Daoy (cell line): ENCODE measurements at regions not wholly inside any gene's neighbourhood (a gene's known extent, or its start where the extent isn't known, plus 50 kb on each side); places are given as distances from the start of the nearest gene placed in this dataset.

ENCODE experiments used
- DNase-seq: peaks from one replicate; pipeline ENCODE4 v3.0.0-alpha.2; 2015; ENCODE audit warnings: low read depth

- no peak for DNase-seq
Measured at GRCh38 chr6:93083337-93084230, 335.8 kb downstream of the EPHA7 start.

DNA sequence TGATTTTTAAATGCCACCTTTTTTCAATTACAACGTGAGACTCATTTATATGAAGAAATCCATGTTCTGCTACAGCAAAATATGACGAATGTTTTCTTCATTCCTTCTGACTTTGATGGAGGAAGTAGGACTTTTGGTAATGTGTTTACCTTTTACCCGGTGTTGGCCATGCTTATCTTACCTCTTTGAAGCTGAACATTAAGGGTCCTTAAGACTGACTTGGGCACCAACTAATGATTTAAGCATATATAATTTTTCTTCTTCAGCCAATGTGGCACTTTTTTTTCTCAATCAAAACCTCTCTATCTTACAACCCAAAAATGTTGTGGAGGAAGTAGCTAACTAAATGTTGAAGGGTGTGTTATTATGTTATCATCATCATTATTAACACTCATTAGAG is 337.5 kb downstream of the EPHA7 start:
- DNase-seq, result no peak

DNA sequence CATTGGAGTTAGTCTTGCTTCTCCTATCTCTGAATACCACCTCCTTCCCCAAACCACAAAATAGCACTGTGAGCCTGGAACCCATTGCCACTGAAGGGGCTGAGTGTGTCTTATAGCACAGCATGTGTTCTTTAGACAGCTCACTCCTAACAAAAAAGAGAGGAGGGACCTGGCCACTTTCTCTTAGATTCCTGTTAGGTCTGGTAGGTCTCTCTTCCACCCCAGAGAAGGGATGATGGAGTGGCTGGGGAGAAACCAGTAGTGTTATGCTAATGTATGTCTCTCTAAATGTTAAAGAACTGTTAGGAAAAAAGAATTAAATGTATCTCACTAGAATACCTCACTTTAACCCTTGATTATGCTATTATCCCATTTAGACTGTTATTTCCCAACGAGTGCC is 340.3 kb downstream of the EPHA7 start:
- no peak for DNase-seq

DNA sequence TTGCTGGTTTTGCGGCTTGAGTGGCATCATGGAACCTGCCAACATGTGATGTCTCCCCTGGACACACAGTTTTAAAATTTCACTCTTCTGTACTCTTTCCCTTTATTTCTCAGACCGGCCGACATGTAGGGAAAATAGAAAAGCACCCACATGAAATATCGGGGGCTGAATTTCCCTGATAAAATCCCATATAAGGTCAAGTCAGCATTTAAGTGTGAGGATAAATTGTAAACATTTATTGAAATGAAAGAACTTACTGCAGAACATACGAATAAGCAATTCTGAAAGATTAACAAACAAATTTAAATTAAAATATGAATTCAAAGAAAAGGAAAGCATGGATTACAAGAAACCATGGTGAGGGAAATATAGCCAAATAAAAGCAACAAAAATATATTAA is 345.5 kb downstream of the EPHA7 start:
- DNase-seq, result no peak

- DNase-seq, result no peak
Measured at GRCh38 chr6:93069856-93070255, 349.5 kb downstream of the EPHA7 start.

DNA sequence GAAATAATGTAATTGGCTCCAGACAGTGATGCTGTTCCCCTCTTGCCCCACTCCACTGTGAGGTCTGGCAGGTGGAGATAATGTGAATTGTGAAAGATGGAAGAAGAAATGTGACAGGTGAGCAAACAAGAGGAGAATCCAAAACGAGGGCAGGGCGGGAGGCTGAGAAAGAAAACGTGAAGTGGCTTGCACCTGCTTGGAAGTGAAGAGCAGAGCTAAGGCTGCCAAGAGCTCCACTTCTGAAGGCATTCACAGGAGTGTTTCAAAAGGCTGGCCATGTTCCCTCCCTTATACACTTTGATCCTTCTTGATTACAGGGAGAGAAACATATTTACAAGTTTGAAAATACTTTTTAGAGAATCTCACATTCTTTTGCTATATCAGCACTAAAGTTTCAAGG is 359.4 kb downstream of the EPHA7 start:
- no peak for DNase-seq

GRCh38 chr6:93057584-93057983 is 361.8 kb downstream of the EPHA7 start:
- no peak for DNase-seq

DNA sequence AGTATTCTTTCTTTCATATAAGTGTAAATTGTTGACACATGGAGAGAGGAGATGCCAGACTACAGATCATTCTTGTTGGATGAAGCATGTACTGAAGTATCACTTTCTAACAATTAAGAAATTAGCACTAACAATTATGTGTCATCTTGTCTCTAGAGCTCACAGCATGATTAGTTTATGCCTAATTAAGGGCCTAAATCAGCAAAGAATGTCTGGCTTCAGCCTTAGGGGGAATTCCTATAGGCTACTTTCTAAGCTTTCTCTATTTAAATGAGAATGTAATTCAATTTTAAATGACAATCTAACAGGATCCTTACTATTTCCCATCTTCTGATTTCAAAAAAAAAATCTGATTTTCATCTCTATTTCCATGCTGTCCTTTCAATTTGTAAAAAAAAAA is 371.0 kb downstream of the EPHA7 start:
- no peak for DNase-seq

DNA sequence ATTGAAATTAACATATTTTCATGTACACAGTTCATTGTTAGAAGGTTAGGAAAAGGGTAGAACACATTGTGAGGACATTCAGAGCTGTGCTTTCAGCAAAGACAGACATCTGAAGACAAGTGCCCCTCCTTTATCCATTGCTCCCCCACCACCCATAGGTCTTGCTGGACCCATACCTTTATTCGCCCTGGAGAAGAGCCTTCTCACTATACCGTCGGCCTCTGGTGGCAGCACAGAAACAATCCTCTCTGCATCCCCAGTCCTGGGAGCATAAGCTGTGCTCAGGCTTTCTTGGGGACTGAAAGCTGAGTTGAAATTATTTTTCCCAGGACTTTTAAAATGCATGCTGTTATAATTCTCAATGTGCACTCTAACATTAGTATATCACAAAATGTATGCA is 372.3 kb downstream of the EPHA7 start:
- no peak for DNase-seq

DNA sequence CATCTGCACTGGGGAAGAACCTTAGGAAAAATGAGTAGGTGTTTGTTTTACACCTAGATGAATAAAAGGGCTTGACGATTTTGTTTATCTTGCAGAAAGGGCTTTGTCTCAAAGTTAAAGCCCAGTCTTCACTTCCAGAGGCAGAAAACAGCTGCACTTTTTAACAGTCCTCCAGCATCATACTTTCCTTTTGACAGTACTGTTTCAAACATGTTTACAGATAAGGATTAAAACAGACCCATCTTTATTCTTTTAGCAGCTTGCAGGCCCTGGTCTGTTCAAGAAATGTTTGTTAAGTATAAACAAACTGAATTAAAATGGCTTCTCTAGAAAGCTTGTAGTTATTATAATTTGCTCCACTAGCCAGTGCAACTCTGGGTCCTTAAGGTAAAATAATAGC is 374.2 kb downstream of the EPHA7 start:
- no peak for DNase-seq

GRCh38 chr6:93040375-93040774 is 379.0 kb downstream of the EPHA7 start:
- peak; percentile 31 for DNase-seq

DNA sequence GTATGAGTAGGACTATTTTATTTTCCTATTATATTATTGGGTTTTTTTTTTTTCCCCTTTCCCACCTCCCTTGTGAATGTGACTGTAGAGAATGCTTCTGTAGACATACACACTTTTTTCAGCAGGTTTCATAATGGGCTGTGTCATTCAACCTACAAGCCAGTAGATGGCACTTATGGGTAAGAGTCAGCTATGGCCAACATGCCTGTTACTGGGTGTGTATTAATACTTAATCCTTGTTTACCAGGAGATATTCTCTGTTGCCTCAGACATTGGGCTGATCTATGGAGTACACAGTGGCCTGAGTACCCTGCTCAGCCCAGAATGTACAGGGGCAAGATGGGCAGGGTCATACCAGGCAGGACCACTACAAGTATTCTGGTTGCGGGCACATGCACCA is 382.5 kb downstream of the EPHA7 start:
- DNase-seq, result no peak

GRCh38 chr6:93035756-93036155 is 383.6 kb downstream of the EPHA7 start:
- no peak for DNase-seq

- DNase-seq, result no peak
Measured at GRCh38 chr6:93021235-93021915, 398.0 kb downstream of the EPHA7 start.

DNA sequence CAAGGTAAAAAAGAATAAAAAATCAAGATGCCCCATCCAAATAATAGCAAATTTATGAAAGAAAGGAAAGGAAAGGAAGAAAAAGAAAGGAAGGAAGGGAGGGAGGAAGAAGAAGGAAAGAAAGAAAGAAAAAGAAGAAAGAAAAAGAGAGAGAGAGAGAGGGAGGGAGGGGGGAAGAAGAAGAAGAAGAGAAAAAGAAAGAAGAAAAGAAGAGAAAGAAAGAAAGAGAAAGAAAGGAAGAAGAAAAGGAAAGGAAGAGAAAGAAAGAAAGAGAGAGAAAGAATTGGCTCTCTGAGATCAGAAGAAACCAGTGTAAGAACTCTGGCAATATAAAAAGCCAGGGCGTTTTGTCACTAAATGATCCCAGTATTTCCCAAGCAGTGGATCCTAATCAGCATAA is 401.7 kb downstream of the EPHA7 start:
- no peak for DNase-seq

- no peak for DNase-seq
Measured at GRCh38 chr6:93017213-93017612, 402.1 kb downstream of the EPHA7 start.

DNA sequence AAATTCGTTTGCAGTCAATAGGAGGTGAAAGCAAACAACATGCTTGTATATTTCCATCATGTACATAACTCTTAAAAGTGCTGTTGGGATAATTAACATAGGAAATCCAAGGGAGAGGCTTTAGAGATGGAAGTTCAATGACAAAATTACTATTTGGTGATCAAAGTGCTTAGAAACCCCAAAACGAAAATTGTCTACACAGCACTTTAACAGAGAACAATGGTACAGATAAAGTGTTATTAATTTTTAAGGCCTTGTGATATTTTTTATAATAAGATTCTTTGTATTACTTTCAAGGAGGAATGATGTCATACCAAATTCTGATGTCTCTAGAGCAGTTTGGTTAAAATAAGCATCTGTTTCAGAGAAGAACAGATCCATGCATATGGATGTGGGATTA is 406.3 kb downstream of the EPHA7 start:
- DNase-seq, result no peak

DNA sequence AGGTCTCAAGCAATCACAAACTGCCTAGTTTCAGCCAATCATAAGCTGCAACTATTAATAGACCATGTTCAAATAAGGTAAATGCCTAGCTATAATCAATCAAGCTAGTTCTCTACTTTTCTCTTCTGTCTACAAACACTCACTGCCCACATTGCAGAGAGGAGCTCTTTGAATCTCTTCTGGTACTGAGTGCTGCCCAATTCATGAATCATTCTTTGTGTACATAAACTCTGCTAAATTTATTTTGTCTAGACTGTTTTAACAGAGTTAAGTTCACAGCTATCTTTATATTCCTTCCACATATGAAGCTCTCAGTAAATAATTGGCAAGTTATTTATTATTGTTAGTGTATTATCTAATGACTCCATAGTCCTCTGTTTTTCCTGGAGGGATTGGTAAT is 411.0 kb downstream of the EPHA7 start:
- DNase-seq, result no peak

GRCh38 chr6:92989656-92990055 is 429.7 kb downstream of the EPHA7 start:
- no peak for DNase-seq

GRCh38 chr6:92979281-92979680 is 440.1 kb downstream of the EPHA7 start:
- DNase-seq, result no peak

- DNase-seq, result no peak
Measured at GRCh38 chr6:92977018-92977417, 442.3 kb downstream of the EPHA7 start.

GRCh38 chr6:92967362-92967761 is 452.0 kb downstream of the EPHA7 start:
- DNase-seq, result no peak

DNA sequence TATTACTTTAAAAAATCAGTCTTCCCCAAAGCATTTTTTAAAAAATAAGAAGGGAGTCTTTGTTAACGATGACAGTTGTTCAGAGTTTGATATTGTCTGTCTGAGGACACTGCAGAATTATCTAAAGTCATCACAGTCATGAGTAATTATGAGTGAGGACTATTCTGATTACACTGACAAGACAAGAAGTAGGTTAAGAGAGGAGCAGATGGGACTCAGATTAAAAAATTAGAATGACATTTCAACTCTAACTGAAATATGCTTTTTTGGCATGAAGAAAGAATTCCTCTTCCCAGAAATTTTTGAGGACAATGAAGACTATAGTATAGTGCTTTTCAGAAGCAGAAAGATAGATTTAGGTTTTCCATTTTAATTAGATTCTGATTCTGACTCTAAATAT is 456.5 kb downstream of the EPHA7 start:
- no peak for DNase-seq
